ENCODE measurements at regions not wholly inside any gene's neighbourhood (a gene's known extent, or its start where the extent isn't known, plus 50 kb on each side); places are given as distances from the start of the nearest gene placed in this dataset.

DNA sequence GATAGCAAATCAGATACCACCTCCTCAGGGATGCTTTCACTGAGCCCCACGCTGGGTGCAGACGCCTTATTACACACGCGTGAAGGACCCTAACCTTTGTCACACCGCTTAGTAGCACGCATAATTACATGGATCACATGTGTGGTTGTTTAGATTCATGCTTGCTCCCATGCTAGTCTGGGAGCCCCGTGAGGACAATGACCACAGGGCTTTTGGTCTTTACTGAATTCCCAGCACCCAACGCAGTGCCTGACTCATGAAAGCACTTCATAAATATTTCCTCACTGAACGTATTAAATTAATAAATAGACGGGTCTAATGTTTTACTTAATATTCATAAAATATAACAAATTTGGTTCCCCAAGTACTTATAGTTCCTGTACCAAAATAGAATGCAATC lies 132.5 kb downstream of the ALDH8A1 start:
- TF ChIP-seq EZH2 (IDR thresholded peaks at IDR 0.05; ENCODE audit: insufficient read depth, poor library complexity, severe bottlenecking), result no peak
- TF ChIP-seq EZH2phosphoT487 (IDR thresholded peaks at IDR 0.05; ENCODE audit: insufficient read depth, low read depth), result no peak
